CD4-positive, alpha-beta T cell (primary cell): ENCODE measurements at regions not wholly inside any gene's neighbourhood (a gene's known extent, or its start where the extent isn't known, plus 50 kb on each side); places are given as distances from the start of the nearest gene placed in this dataset.

Source experiments
- ATAC-seq: fragments of 200-7000 bp; cut with Tn5 transposase; one replicate; pipeline ENCODE4 v1.10.0; 2022; ENCODE audit warnings: mild to moderate bottlenecking; ENCODE audit not compliant: poor library complexity
- CTCF ChIA-PET: fragments of 350-600 bp; sonication (Branson Sonifier 250); formaldehyde crosslinking; loops from one replicate; lab custom pipeline; 2021; ENCODE audit warnings: antibody characterized with exemption, inconsistent platforms; lab: Charles Lee
- POLR2A ChIA-PET: fragments of 350-600 bp; sonication (Branson Sonifier 250); formaldehyde crosslinking; loops from one replicate; lab custom pipeline; 2021; ENCODE audit warnings: antibody characterized with exemption, inconsistent platforms; lab: Charles Lee
- DNase-seq, 14 experiments: peaks; one replicate each; pipeline ENCODE4 v3.0.0-alpha.2; 2013 to 2020; ENCODE audit warnings: mixed read lengths in 2 of 14
- H3K27ac ChIP-seq, 2 donors: one replicate each; pipeline versions ENCODE4 v1.5.1 to v1.7.0; 2013; ENCODE audit warnings: low read length in 2 of 2, low read depth in 1 of 2, mild to moderate bottlenecking in 1 of 2
- H3K27me3 ChIP-seq, 2 experiments: 1 replicate in 1 of 2; 2 replicates in 1 of 2; pipeline versions ENCODE4 v1.6.1 to v1.7.0; 2013; ENCODE audit warnings: low read length in 2 of 2, control low read depth in 1 of 2, mild to moderate bottlenecking in 1 of 2, moderate library complexity in 1 of 2; ENCODE audit not compliant: insufficient read depth in 2 of 2, control insufficient read depth in 1 of 2
- H3K36me3 ChIP-seq: one replicate; pipeline ENCODE4 v1.6.1; 2013; ENCODE audit warnings: low read length, control low read depth; ENCODE audit not compliant: insufficient read depth
- H3K4me1 ChIP-seq: one replicate; pipeline ENCODE4 v1.6.1; 2013; ENCODE audit warnings: low read length, control low read depth; ENCODE audit not compliant: insufficient read depth
- H3K4me3 ChIP-seq: one replicate; pipeline ENCODE4 v1.5.1; 2013; ENCODE audit warnings: mild to moderate bottlenecking, low read length, moderate library complexity
- H3K9me3 ChIP-seq, 2 experiments: 1 replicate in 1 of 2; 2 replicates in 1 of 2; pipeline versions ENCODE4 v1.6.1 to v1.7.0; 2013; ENCODE audit warnings: low read length in 2 of 2, mild to moderate bottlenecking in 2 of 2, control low read depth in 1 of 2, moderate library complexity in 1 of 2; ENCODE audit not compliant: control insufficient read depth in 1 of 2, insufficient read depth in 1 of 2
- H3K27ac Mint-ChIP-seq: one replicate; pipeline ENCODE4 v1.8.0; 2020; ENCODE audit warnings: mixed read lengths
- H3K27me3 Mint-ChIP-seq: one replicate; pipeline ENCODE4 v1.8.0; 2021; ENCODE audit warnings: mixed read lengths
- H3K36me3 Mint-ChIP-seq: one replicate; pipeline ENCODE4 v1.8.0; 2021; ENCODE audit warnings: low read depth, mixed read lengths
- H3K4me1 Mint-ChIP-seq: one replicate; pipeline ENCODE4 v1.8.0; 2021; ENCODE audit warnings: low read depth, mixed read lengths
- H3K4me3 Mint-ChIP-seq: one replicate; pipeline ENCODE4 v1.8.0; 2020; ENCODE audit warnings: mild to moderate bottlenecking, mixed read lengths
- H3K9me3 Mint-ChIP-seq: one replicate; pipeline ENCODE4 v1.8.0; 2020; ENCODE audit warnings: mixed read lengths
- intact Hi-C, 2 experiments: fragments of 100-400 bp; cut with DNase I in 1 of 2; cut with micrococcal nuclease in 1 of 2; formaldehyde crosslinking; loops; one replicate each; pipeline versions ENCODE4 v1.15.1 to v1.9.0; 2023 to 2025; cut with DNase I, micrococcal nuclease
- TF ChIP-seq, protein P1 (sequence below): fragments of 200-600 bp; IDR thresholded peaks from one replicate; pipeline ENCODE4 v1.8.0; 2022; ENCODE audit warnings: antibody characterized with exemption, mild to moderate bottlenecking

DNA sequence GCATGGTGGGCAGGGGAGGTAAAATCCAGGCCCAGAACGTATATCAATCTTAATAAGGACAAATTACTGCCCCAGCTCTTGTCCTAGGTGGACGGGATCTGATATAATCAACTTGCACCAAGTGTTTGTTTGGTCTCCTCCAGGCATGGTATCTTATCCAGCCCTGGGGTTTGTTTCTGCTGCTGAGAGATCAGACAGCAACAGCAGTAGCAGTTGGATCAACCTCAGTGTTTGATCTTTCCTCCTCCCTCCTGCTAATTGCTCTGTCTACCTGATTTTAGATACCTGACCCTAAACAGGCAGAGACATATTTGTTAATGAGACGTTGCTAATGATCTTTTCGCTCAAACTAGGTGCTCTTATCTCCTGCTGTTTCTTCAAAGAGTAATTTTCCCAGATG, 100.4 kb upstream of the BACH2 start:
- Histone ChIP-seq H3K27me3 (no peaks in the 10 kb centered on the region), H3K4me3 (no peak overlapping the region), H3K4me1 (peaks cover 51% of the 10 kb centered on the region), H3K36me3 (no peaks in the 10 kb centered on the region), H3K9me3 (no peaks in the 10 kb centered on the region), H3K27ac (no peak overlapping the region)
- ChIA-PET POLR2A (interaction anchor here (0.8 to 1.7 kb wide), 4 partner anchors 14 to 123 kb away, joined by 3 to 6 read pairs (median 4); no protein-coding TSS in a partner anchor), CTCF (interaction anchor here (2.0 to 2.3 kb wide), 3 partner anchors 15 to 457 kb away, joined by 7 to 13 read pairs (median 8); no protein-coding TSS in a partner anchor)
- TF ChIP-seq, protein P1, sequence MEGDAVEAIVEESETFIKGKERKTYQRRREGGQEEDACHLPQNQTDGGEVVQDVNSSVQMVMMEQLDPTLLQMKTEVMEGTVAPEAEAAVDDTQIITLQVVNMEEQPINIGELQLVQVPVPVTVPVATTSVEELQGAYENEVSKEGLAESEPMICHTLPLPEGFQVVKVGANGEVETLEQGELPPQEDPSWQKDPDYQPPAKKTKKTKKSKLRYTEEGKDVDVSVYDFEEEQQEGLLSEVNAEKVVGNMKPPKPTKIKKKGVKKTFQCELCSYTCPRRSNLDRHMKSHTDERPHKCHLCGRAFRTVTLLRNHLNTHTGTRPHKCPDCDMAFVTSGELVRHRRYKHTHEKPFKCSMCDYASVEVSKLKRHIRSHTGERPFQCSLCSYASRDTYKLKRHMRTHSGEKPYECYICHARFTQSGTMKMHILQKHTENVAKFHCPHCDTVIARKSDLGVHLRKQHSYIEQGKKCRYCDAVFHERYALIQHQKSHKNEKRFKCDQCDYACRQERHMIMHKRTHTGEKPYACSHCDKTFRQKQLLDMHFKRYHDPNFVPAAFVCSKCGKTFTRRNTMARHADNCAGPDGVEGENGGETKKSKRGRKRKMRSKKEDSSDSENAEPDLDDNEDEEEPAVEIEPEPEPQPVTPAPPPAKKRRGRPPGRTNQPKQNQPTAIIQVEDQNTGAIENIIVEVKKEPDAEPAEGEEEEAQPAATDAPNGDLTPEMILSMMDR: no peak
- intact Hi-C loops: loop anchor here (10.0 kb wide), 2 partner anchors 302 to 572 kb away; partner anchors contain the start of gene CASP8AP2 (in 1 of the 2)
- DNase-seq: no peak
- H3K4me3 Mint-ChIP-seq: no peak overlapping the region
- no peaks in the 10 kb centered on the region for H3K27me3 Mint-ChIP-seq
- ATAC-seq: no peak
- no peak overlapping the region for H3K27ac Mint-ChIP-seq
- peaks cover 51% of the 10 kb centered on the region for H3K4me1 Mint-ChIP-seq
- H3K36me3 Mint-ChIP-seq: no peaks in the 10 kb centered on the region
- H3K9me3 Mint-ChIP-seq: no peaks in the 10 kb centered on the region

DNA sequence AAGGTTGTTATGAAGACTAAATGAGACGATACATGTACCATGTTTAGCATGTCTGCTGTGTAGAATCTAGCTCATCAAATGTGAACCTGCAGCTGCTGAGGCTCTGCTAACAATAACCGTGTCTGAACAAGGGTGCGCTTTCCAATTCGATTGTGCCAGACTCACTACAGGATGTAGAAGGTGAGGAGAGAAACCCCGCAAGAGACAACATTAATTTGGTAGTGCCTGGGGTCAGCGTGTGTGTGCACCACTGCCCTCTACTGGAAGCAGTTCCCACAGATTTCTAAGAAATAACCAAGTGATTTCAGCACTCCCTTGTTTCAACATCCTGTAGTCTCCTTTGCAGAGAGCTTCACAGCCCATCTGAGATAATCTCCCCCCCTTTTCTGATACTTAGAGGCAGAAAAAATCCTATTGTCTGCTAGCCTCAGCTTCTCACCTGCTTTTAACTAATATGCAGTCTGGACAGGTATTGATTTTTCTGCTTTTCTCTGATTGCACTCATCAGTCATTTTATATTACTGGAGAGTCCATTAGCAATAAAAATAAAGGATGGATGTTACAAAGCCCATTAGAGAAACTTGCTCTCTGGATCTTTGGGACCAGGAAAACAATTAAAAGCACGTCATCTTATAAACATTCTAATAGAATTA, 96.7 kb upstream of the BACH2 start:
- H3K36me3 ChIP-seq: no peaks in the 10 kb centered on the region
- H3K4me1 ChIP-seq: peaks cover 22% of the 10 kb centered on the region
- Mint-ChIP-seq H3K27me3 (no peaks in the 10 kb centered on the region), H3K27ac (peak overlapping the region; percentile 6), H3K4me3 (no peak overlapping the region), H3K4me1 (peaks cover 34% of the 10 kb centered on the region), H3K9me3 (no peaks in the 10 kb centered on the region), H3K36me3 (no peaks in the 10 kb centered on the region)
- ChIA-PET CTCF (interaction anchor here (0.6 to 2.7 kb wide), 41 partner anchors 9 to 459 kb away, joined by 3 to 25 read pairs (median 4); no protein-coding TSS in a partner anchor), POLR2A (interaction anchor here (0.6 to 1.8 kb wide), 10 partner anchors 9 to 274 kb away, joined by 3 to 21 read pairs (median 3); partner anchors contain the start of gene BACH2)
- ATAC-seq: peak; percentile 73
- no peak overlapping the region for H3K4me3 ChIP-seq
- no peaks in the 10 kb centered on the region for H3K27me3 ChIP-seq
- TF ChIP-seq, protein P1: peak; percentile 81
- peak; percentile 54 to 86 (median 61) for DNase-seq
- no peaks in the 10 kb centered on the region for H3K9me3 ChIP-seq
- intact Hi-C loops: loop anchor here (1.0 to 10.0 kb wide), 9 partner anchors 86 to 569 kb away; partner anchors contain the start of genes BACH2 (in 1 of the 2) and CASP8AP2 (in 1 of the 2)
- no peak overlapping the region for H3K27ac ChIP-seq

DNA sequence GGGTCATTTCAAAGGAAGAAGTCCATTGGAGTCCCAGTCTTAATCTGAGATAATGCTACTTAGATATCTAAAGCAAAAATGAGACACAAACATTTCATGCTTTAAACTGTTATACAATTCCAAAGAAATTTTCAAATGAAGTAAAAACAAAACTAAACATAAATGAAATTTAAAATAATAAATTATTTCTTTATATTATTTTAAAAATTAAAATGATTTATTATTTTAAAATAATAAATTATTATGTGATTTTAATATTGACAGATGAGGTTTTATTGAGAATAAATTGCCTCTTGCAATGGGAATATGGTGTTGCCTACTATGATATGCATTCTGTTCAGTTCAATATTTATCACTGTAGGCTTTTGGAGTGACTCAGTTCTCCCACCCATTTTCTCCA, 93.7 kb upstream of the BACH2 start:
- no peaks in the 10 kb centered on the region for H3K27me3 ChIP-seq
- DNase-seq (no peak), ATAC-seq (no peak)
- POLR2A ChIA-PET: interaction anchor here (1.4 kb wide), 1 partner anchor 8 kb away, joined by 4 read pairs; no protein-coding TSS in a partner anchor
- H3K9me3 ChIP-seq: no peaks in the 10 kb centered on the region
- H3K4me1 ChIP-seq: peaks cover 5% of the 10 kb centered on the region
- Mint-ChIP-seq H3K9me3 (no peaks in the 10 kb centered on the region), H3K4me3 (no peak overlapping the region), H3K27ac (no peak overlapping the region), H3K27me3 (no peaks in the 10 kb centered on the region), H3K36me3 (no peaks in the 10 kb centered on the region), H3K4me1 (peaks cover 19% of the 10 kb centered on the region)
- no peak overlapping the region for H3K4me3 ChIP-seq
- H3K36me3 ChIP-seq: no peaks in the 10 kb centered on the region
- TF ChIP-seq, protein P1: no peak
- no peak overlapping the region for H3K27ac ChIP-seq
- CTCF ChIA-PET: interaction anchor here (1.9 kb wide), 1 partner anchor 89 kb away, joined by 7 read pairs; no protein-coding TSS in a partner anchor
- intact Hi-C loops: loop anchor here (5.0 to 10.0 kb wide), 3 partner anchors 88 to 566 kb away; partner anchors contain the start of gene CASP8AP2 (in 1 of the 2)
